Bronchial epithelial cell (primary cell): ENCODE measurements at regions not wholly inside any gene's neighbourhood (a gene's known extent, or its start where the extent isn't known, plus 50 kb on each side); places are given as distances from the start of the nearest gene placed in this dataset.

Source experiments
- DNase-seq: peaks from one replicate; pipeline ENCODE4 v3.0.0-alpha.2; 2010; ENCODE audit warnings: low read depth
- FAIRE-seq: peaks from 2 replicates; lab custom pipeline; 2011; peaks lifted over from hg19 to GRCh38; lab: Jason Lieb, UNC
- H3K27me3 ChIP-seq: 2 replicates; pipeline ENCODE4 v1.5.1; 2011; ENCODE audit warnings: low read length; ENCODE audit not compliant: control insufficient read depth, insufficient read depth
- H3K36me3 ChIP-seq: 2 replicates; pipeline ENCODE4 v1.5.1; 2011; ENCODE audit warnings: low read length; ENCODE audit not compliant: control insufficient read depth, insufficient read depth
- H3K4me3 ChIP-seq: 2 replicates; pipeline ENCODE4 v1.5.1; 2011; ENCODE audit warnings: mild to moderate bottlenecking, low read depth, low read length, control low read depth
- CTCF ChIP-seq: IDR thresholded peaks from 2 replicates; pipeline ENCODE4 v1.5.1; 2011; ENCODE audit warnings: mild to moderate bottlenecking, moderate library complexity, low read length, control low read depth, inconsistent platforms; ENCODE audit not compliant: insufficient read depth, severe bottlenecking

DNA sequence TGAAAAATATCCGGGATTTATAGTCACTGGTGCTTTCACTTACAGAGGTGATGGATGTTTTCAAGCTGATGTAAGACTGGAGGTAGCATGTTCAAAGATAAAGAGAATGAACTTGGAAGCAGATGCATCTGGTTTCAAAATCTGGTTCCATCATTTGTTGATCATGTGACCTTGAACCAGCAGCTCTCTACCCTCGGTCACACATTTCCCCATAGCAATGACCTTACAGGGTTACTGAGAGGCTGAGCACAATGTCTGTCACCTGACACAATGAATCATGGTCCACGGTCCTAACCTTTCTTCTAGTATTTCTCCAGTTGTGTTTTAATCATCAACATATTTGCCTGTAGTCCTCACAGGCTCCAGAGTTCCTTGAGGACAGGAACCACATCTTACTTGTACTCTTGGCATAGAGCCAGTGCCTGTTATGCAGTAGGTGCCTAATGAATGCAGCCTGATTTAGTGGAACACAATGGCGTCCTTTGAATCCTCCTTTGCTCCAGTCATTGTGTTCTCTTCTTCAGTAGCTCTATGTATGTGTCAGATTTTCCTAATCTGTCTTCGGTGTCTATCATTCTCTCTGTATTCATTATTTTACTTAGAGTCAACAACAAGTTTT, 667.3 kb downstream of the PTPRU start:
- Histone ChIP-seq H3K4me3 (no peak overlapping the region), H3K27me3 (peaks cover 2% of the 10 kb centered on the region), H3K36me3 (no peaks in the 10 kb centered on the region)
- FAIRE-seq: no peak
- no peak for DNase-seq
- no peak for TF ChIP-seq CTCF

DNA sequence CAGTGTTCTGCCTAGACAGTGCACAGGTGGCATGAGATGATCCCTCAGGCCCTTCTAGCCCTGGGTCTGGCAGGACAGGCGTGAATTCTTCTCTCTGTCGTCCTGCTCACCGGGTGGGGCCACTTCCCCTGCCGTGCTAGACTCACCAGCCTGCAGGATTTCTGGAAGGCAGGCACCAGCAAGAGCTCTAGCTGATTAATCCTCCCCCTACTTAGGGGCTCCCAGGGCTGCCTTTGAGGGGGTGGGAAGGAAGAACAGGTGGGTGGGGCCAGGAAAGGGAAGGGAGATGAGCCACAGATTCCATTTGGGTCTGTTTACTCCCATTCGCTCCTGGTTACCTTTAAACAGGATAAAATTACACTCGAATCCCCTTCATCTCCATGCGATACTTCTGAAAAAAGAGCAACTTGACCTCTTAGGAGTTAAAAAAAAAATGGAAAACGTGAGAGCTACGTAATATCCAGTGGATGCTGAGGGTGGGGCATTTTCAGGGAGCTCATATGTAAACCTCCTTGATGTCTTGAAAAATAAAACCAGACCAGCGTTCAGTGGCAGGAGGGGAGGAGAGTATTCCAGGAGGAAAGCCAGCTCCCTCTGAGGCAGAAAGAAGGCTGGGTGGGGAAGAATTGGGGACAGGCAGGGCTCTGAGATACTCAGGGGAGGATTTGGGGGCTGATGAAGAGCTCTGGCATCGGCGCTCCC, 665.5 kb downstream of the PTPRU start:
- DNase-seq (no peak), FAIRE-seq (no peak)
- no peaks in the 10 kb centered on the region for H3K36me3 ChIP-seq
- TF ChIP-seq CTCF: no peak
- H3K27me3 ChIP-seq: no peaks in the 10 kb centered on the region
- no peak overlapping the region for H3K4me3 ChIP-seq

DNA sequence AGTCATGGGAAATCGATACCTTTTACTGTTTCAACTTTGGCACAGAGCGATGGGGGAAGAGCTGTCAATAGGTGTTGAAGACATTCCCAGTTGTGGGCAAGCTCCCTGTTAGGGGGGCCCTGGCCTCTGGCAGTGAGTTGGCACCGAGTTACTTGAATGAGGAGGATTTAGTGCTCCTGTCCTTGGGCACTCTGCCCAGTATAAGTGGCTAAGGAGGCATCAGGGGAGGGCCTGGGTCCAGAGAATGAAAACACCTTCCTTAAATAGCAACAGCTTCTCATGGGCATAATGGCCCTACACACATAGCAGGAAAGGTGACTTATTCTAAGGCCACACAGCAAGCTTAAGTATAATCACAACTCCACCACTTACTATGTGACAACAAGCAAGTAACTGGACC, 664.4 kb downstream of the PTPRU start:
- TF ChIP-seq CTCF: no peak
- DNase-seq: no peak
- no peaks in the 10 kb centered on the region for H3K36me3 ChIP-seq
- no peak for FAIRE-seq
- no peak overlapping the region for H3K4me3 ChIP-seq
- no peaks in the 10 kb centered on the region for H3K27me3 ChIP-seq

DNA sequence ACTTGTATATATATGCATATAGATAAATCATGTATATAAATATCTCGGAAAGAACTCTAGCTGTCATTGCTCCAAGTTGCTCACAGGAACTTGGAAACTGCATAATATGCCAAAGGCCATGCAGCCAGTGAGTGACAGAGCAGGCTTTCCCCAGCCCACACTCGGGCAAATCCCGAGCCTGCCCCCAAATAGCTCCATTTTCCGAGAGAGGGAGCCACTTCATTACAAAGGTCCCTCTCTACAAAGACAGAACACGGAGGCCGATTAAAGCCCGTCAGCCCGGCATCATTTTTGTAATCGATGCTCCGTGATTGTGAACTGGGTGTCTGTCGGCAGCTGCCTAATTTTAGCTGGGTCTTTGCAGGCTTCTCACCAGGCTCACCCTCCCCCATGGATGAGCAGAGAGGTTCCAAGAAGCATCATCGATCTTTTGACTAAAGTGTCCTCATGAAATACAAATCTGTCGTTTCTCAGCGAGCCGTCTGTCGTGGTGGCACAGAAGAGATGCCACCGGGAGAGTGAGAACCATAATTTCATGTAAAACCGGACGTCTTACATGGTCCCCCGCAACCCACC, 663.9 kb downstream of the PTPRU start:
- no peaks in the 10 kb centered on the region for H3K36me3 ChIP-seq
- FAIRE-seq: no peak
- no peaks in the 10 kb centered on the region for H3K27me3 ChIP-seq
- H3K4me3 ChIP-seq: no peak overlapping the region
- DNase-seq: no peak
- no peak for TF ChIP-seq CTCF

DNA sequence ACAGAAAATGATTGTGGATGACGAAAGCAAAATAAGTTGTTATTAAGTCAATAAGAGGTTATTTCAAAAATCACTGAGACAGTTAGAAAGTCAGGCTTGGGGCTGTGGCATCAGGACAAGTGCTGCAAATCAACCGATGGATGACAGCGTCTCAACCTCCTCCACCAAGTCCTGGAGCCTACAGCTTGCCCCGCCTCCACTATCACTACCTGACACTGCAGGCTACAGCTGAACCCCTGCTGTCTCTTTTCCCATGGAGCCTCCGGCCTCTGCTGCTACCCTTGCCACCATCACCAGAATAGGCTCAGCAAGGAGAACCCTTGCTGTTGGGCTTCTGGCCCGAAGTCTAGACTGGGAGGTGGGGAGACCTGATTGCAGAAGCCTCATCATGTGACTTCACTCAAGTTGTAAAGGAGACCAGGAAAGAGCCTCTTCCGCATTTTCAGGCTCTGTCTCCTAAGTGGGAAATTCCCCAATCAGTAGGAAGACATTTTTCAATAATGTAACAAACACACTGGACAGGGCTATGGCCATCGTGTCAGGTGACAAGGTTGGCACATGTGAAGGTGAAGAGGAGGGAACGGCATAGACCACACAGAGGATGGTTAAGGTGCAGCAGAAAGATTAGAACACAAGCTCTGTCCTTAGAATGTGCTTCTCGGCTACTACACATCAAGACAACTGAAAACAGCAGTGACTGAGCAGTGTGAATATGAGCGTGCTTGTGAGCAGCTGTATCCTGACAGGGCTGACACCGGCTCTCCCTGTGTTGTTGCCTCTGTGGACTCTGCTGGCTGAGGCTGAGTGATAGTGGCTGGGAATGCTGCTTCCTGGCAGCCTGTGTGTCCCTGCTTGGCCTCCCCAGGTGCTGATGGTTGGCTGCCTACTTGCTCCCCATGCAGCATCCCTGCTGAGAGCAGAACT, 660.7 kb downstream of the PTPRU start:
- DNase-seq (peak; percentile 15), FAIRE-seq (peak; percentile 62)
- no peaks in the 10 kb centered on the region for H3K36me3 ChIP-seq
- no peak for TF ChIP-seq CTCF
- no peak overlapping the region for H3K4me3 ChIP-seq
- H3K27me3 ChIP-seq: peaks cover 2% of the 10 kb centered on the region
